Activated CD4-positive, alpha-beta memory T cell treated with anti-CD3 and anti-CD28 coated beads, Interleukin-2, amount 10 ng/mL, durations not matched to agents 7 days and 5 days (primary cell): ENCODE measurements at regions not wholly inside any gene's neighbourhood (a gene's known extent, or its start where the extent isn't known, plus 50 kb on each side); places are given as distances from the start of the nearest gene placed in this dataset.

Source experiments
- CTCF ChIA-PET: fragments of 350-600 bp; sonication (Branson Sonifier 250); formaldehyde crosslinking; loops from one replicate; lab custom pipeline; 2021; ENCODE audit warnings: antibody characterized with exemption, inconsistent platforms; lab: Charles Lee
- POLR2A ChIA-PET: fragments of 350-600 bp; sonication (Branson Sonifier 250); formaldehyde crosslinking; loops from one replicate; lab custom pipeline; 2021; ENCODE audit warnings: antibody characterized with exemption; lab: Charles Lee
- DNase-seq: peaks from one replicate; pipeline ENCODE4 v3.0.0-alpha.2; 2020
- H3K27ac Mint-ChIP-seq: one replicate; pipeline ENCODE4 v1.8.0; 2021; ENCODE audit warnings: mild to moderate bottlenecking, mixed read lengths
- H3K27me3 Mint-ChIP-seq: one replicate; pipeline ENCODE4 v1.8.0; 2021; ENCODE audit warnings: mixed read lengths
- H3K36me3 Mint-ChIP-seq: one replicate; pipeline ENCODE4 v1.8.0; 2021; ENCODE audit warnings: low read depth, mixed read lengths
- H3K4me1 Mint-ChIP-seq: one replicate; pipeline ENCODE4 v1.8.0; 2021; ENCODE audit warnings: mixed read lengths
- H3K4me3 Mint-ChIP-seq: one replicate; pipeline ENCODE4 v1.8.0; 2021; ENCODE audit warnings: mild to moderate bottlenecking, mixed read lengths
- H3K9me3 Mint-ChIP-seq: one replicate; pipeline ENCODE4 v1.8.0; 2021; ENCODE audit warnings: mixed read lengths

- POLR2A ChIA-PET, result no interaction called here
- no peaks in the 10 kb centered on the region for H3K9me3 Mint-ChIP-seq
- no peak for DNase-seq
Observed at GRCh38 chr2:133652398-133652797, 84.1 kb upstream of the NCKAP5 start.

DNA sequence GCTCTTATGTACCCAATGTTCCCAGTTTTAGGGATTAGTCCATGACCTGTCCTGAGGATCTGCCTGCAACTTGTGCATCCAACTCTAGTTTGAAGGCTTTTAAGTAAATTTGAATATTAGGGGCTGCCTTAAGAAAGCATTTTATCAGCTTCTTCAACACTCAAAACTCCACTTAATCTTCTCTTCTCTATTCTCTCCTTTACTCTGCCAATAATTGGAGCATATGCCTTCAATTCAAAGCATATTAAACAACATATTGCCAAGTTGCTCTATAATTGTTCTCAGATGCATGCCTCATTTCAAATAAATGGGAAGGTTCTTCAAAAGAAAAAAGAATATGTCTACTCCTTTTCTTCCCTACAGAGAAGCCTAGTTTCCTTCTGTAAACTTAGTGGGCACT, 84.8 kb upstream of the NCKAP5 start:
- Mint-ChIP-seq H3K27me3 (no peaks in the 10 kb centered on the region), H3K9me3 (no peaks in the 10 kb centered on the region), H3K36me3 (no peaks in the 10 kb centered on the region), H3K4me1 (no peaks in the 10 kb centered on the region), H3K27ac (no peak overlapping the region), H3K4me3 (no peak overlapping the region)
- ChIA-PET CTCF (no interaction called here), POLR2A (no interaction called here)
- DNase-seq, result no peak

More at GRCh38 chr2:133652398-133652797, 84.1 kb upstream of the NCKAP5 start:
- H3K27ac Mint-ChIP-seq, result no peak overlapping the region
- H3K36me3 Mint-ChIP-seq, result no peaks in the 10 kb centered on the region
- no peak overlapping the region for H3K4me3 Mint-ChIP-seq
- H3K27me3 Mint-ChIP-seq, result no peaks in the 10 kb centered on the region
- CTCF ChIA-PET, result no interaction called here
- no peaks in the 10 kb centered on the region for H3K4me1 Mint-ChIP-seq

GRCh38 chr2:133654949-133655348, 86.7 kb upstream of the NCKAP5 start:
- DNase-seq, result no peak
- H3K4me3 Mint-ChIP-seq, result no peak overlapping the region
- no peaks in the 10 kb centered on the region for H3K36me3 Mint-ChIP-seq
- no peaks in the 10 kb centered on the region for H3K9me3 Mint-ChIP-seq
- no peaks in the 10 kb centered on the region for H3K27me3 Mint-ChIP-seq
- ChIA-PET POLR2A (no interaction called here), CTCF (no interaction called here)
- no peaks in the 10 kb centered on the region for H3K4me1 Mint-ChIP-seq
- H3K27ac Mint-ChIP-seq, result no peak overlapping the region

DNA sequence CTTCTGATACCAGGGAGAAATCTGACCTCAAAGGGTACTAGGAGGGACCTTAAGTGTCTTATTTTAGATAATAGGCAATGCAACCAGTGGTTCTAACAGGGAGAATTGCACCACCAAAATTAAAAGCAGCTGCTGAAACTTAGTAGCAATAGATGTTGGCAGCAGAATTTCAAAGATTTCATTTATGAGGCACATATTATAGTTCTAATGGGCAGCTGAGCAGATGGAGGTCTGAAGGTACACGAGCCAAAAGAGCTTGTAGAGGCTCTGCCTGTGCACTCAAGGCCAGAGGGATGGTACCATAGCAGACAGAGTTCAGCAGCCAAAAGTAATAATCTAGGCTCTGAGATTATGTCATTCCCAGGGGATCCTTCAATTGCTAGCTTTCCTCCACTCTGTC, 87.3 kb upstream of the NCKAP5 start:
- ChIA-PET CTCF (no interaction called here), POLR2A (no interaction called here)
- DNase-seq, result no peak
- Mint-ChIP-seq H3K27me3 (no peaks in the 10 kb centered on the region), H3K4me3 (no peak overlapping the region), H3K9me3 (no peaks in the 10 kb centered on the region), H3K36me3 (no peaks in the 10 kb centered on the region), H3K4me1 (no peaks in the 10 kb centered on the region), H3K27ac (no peak overlapping the region)

DNA sequence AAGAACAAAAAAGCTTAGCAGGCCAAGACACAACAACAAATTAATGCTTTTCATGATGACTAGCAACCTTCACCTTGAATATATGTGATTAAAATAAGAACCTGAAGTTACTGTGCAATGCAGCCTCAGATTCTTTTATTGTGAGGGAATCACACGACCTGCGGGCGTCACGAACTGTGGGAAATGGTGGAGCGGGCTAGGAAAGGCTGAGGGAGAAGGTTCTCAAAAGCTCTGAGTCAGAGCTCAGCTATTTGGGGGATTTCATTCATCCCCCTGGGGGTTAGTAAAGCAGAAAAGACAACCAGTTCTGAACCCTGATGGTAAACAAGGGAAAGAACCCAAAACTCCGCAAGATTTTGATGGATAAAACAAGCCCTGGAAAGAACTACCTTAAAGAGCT, 89.3 kb upstream of the NCKAP5 start:
- H3K27ac Mint-ChIP-seq, result no peak overlapping the region
- no peaks in the 10 kb centered on the region for H3K36me3 Mint-ChIP-seq
- H3K4me3 Mint-ChIP-seq, result no peak overlapping the region
- CTCF ChIA-PET, result no interaction called here
- H3K9me3 Mint-ChIP-seq, result no peaks in the 10 kb centered on the region
- no peak for DNase-seq
- no peaks in the 10 kb centered on the region for H3K27me3 Mint-ChIP-seq
- POLR2A ChIA-PET, result no interaction called here
- no peaks in the 10 kb centered on the region for H3K4me1 Mint-ChIP-seq

- no peaks in the 10 kb centered on the region for H3K4me1 Mint-ChIP-seq
- H3K4me3 Mint-ChIP-seq, result no peak overlapping the region
- H3K9me3 Mint-ChIP-seq, result no peaks in the 10 kb centered on the region
- POLR2A ChIA-PET, result no interaction called here
- CTCF ChIA-PET, result no interaction called here
- no peak for DNase-seq
- H3K27ac Mint-ChIP-seq, result no peak overlapping the region
- no peaks in the 10 kb centered on the region for H3K36me3 Mint-ChIP-seq
- no peaks in the 10 kb centered on the region for H3K27me3 Mint-ChIP-seq
Observed at GRCh38 chr2:133658020-133658903, 90.0 kb upstream of the NCKAP5 start.

DNA sequence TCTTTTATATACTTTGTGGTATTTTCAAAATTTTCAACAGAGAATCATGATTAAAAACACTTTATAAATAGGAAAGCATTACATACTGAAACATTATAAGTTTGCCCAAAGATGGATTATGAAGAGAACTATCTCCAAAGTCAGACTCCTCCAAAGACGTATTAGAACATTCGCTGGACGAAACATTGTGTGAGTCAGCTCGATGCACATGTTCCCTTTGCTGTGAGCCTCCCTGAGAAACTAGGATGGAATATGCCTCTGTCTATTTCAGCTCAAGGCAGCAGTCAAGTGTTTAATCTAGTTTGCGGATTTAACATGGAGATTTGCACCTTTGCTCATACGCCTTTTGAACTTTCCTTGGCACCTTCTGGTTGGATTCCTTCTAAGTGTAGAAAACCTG, 92.2 kb upstream of the NCKAP5 start:
- H3K9me3 Mint-ChIP-seq, result no peaks in the 10 kb centered on the region
- POLR2A ChIA-PET, result no interaction called here
- H3K27me3 Mint-ChIP-seq, result no peaks in the 10 kb centered on the region
- no peak overlapping the region for H3K27ac Mint-ChIP-seq
- H3K36me3 Mint-ChIP-seq, result no peaks in the 10 kb centered on the region
- CTCF ChIA-PET, result no interaction called here
- H3K4me1 Mint-ChIP-seq, result no peaks in the 10 kb centered on the region
- no peak for DNase-seq
- no peak overlapping the region for H3K4me3 Mint-ChIP-seq

- Mint-ChIP-seq H3K36me3 (no peaks in the 10 kb centered on the region), H3K27me3 (no peaks in the 10 kb centered on the region), H3K9me3 (no peaks in the 10 kb centered on the region), H3K27ac (no peak overlapping the region), H3K4me3 (no peak overlapping the region), H3K4me1 (no peaks in the 10 kb centered on the region)
- ChIA-PET POLR2A (no interaction called here), CTCF (no interaction called here)
- no peak for DNase-seq
Observed at GRCh38 chr2:133661392-133661791, 93.1 kb upstream of the NCKAP5 start.

DNA sequence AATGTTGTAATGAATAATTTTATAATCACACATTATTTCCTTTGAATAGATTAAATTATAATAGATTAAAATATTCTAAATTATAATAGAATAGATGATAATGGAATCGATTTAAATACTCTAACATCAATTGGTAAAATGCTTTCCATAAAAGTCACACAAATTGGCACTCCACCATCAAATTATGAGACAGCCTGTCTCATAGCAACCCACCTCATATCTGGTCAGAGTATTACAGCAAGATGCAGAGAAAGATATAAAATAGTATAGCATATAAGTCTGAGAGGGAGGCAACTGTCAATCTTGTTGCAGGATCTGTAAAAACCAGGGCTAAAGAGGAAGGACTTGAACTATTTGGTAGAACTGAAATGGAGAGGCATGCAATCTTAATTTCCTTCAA, 98.4 kb upstream of the NCKAP5 start:
- no peak for DNase-seq
- H3K27ac Mint-ChIP-seq, result no peak overlapping the region
- peaks cover 3% of the 10 kb centered on the region for H3K9me3 Mint-ChIP-seq
- no peaks in the 10 kb centered on the region for H3K36me3 Mint-ChIP-seq
- no peaks in the 10 kb centered on the region for H3K27me3 Mint-ChIP-seq
- CTCF ChIA-PET, result no interaction called here
- no peak overlapping the region for H3K4me3 Mint-ChIP-seq
- H3K4me1 Mint-ChIP-seq, result no peaks in the 10 kb centered on the region
- POLR2A ChIA-PET, result no interaction called here

- no peaks in the 10 kb centered on the region for H3K4me1 Mint-ChIP-seq
- H3K4me3 Mint-ChIP-seq, result no peak overlapping the region
- H3K9me3 Mint-ChIP-seq, result peaks cover 3% of the 10 kb centered on the region
- H3K27ac Mint-ChIP-seq, result no peak overlapping the region
- POLR2A ChIA-PET, result no interaction called here
- H3K27me3 Mint-ChIP-seq, result no peaks in the 10 kb centered on the region
- no peak for DNase-seq
- CTCF ChIA-PET, result no interaction called here
- no peaks in the 10 kb centered on the region for H3K36me3 Mint-ChIP-seq
Observed at GRCh38 chr2:133667085-133667484, 98.8 kb upstream of the NCKAP5 start.

DNA sequence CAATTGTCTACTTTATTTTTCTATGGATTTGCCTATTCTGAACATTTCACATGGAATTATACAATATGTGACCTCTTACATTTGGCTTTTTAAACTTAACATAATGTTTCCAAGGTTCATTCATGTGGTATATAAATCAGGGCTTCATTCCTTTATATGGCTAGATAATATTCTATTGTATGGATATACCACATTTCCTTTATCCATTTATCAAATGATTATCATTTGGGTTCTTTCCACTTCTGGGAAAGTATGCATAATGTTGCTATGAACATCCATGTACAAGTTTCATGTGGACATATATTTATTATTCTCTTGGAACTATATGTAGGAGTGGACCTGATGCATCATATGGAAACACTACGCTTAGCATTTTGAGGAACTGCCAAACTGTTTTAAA, 99.7 kb upstream of the NCKAP5 start:
- H3K4me1 Mint-ChIP-seq, result no peaks in the 10 kb centered on the region
- H3K9me3 Mint-ChIP-seq, result peaks cover 3% of the 10 kb centered on the region
- H3K4me3 Mint-ChIP-seq, result no peak overlapping the region
- ChIA-PET POLR2A (no interaction called here), CTCF (no interaction called here)
- H3K36me3 Mint-ChIP-seq, result no peaks in the 10 kb centered on the region
- H3K27ac Mint-ChIP-seq, result no peak overlapping the region
- H3K27me3 Mint-ChIP-seq, result no peaks in the 10 kb centered on the region
- DNase-seq, result no peak

GRCh38 chr2:133668547-133668946, 100.3 kb upstream of the NCKAP5 start:
- peaks cover 3% of the 10 kb centered on the region for H3K9me3 Mint-ChIP-seq
- POLR2A ChIA-PET, result no interaction called here

GRCh38 chr2:133673305-133673905, 105.1 kb upstream of the NCKAP5 start:
- CTCF ChIA-PET, result no interaction called here
- Mint-ChIP-seq H3K36me3 (no peaks in the 10 kb centered on the region), H3K27me3 (peaks cover 3% of the 10 kb centered on the region), H3K4me1 (no peaks in the 10 kb centered on the region), H3K27ac (no peak overlapping the region), H3K4me3 (no peak overlapping the region), H3K9me3 (peaks cover 3% of the 10 kb centered on the region)
- no peak for DNase-seq
- POLR2A ChIA-PET, result no interaction called here

More at GRCh38 chr2:133668547-133668946, 100.3 kb upstream of the NCKAP5 start:
- Mint-ChIP-seq H3K36me3 (no peaks in the 10 kb centered on the region), H3K4me3 (no peak overlapping the region), H3K4me1 (no peaks in the 10 kb centered on the region), H3K27ac (no peak overlapping the region), H3K27me3 (no peaks in the 10 kb centered on the region)
- DNase-seq, result no peak
- CTCF ChIA-PET, result no interaction called here

DNA sequence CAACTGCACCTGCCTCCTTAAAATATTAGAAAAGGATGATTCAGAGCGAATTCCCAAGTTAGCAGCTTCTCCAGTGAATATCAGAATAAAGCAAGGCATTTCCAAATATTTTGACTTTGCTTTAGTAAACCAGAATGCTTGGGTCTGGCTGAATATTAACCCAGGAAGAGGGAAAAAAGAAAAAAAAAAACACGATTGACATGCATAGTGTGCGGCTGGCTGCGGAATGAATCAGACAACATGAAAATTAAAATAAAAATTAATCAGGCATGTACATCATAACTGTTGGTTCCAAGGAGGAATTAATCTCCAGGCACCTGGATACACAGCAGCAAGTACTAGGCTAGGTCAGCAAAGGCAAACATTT, 105.8 kb upstream of the NCKAP5 start:
- ChIA-PET CTCF (no interaction called here), POLR2A (no interaction called here)
- H3K9me3 Mint-ChIP-seq, result no peaks in the 10 kb centered on the region
- no peak for DNase-seq
- H3K36me3 Mint-ChIP-seq, result no peaks in the 10 kb centered on the region
- no peak overlapping the region for H3K27ac Mint-ChIP-seq
- H3K4me3 Mint-ChIP-seq, result no peak overlapping the region
- H3K27me3 Mint-ChIP-seq, result peaks cover 3% of the 10 kb centered on the region
- no peaks in the 10 kb centered on the region for H3K4me1 Mint-ChIP-seq
